TTC549 (cell line): ENCODE measurements at regions not wholly inside any gene's neighbourhood (a gene's known extent, or its start where the extent isn't known, plus 50 kb on each side); places are given as distances from the start of the nearest gene placed in this dataset.
"Not testable (repeated sequence)": the region's sequence is repeated elsewhere in the genome, so short reads cannot be mapped to it uniquely, and the experiment has no call there.

Experiments used
- FAIRE-seq: peaks from 2 replicates; lab custom pipeline; 2012; peaks lifted over from hg19 to GRCh38; lab: Jason Lieb, UNC

DNA sequence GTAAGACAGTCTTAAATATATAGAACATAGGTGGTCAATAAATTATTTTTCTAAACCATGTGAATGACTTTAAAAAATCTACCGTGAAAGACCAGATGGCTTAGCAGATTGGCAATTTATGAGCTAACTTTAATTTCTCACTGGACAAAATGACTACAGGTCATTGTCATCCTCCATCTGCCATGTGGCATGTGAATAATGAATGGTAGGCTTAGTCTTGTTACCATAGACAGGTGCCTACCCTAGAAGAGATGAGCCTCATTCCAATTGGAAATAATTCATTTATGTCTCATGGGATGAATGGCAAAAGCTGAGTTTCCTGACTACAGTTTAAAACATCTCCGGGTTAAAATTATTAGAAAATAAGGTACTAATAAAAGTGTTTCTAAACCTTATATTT is 1043.3 kb downstream of the FAT4 start:
- FAIRE-seq = no peak

DNA sequence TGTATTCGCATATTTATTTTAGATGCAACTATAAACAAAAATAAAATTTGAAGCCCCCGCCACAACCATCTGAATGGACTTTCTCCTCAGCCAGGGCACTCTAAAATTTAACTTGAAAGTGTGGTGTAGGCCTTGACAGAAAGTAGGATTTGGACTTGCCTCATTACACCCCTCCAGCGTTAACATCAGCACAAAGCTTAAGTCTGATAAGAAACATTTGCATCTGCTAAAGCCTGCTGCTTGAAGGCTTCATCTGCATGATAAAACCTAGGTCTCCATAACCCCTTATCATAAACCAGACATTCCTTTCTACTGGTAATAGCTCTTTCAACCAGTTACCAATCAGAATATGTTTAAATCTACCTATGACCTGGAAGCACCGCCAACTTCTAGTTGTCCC is 1046.5 kb downstream of the FAT4 start:
- no peak for FAIRE-seq

DNA sequence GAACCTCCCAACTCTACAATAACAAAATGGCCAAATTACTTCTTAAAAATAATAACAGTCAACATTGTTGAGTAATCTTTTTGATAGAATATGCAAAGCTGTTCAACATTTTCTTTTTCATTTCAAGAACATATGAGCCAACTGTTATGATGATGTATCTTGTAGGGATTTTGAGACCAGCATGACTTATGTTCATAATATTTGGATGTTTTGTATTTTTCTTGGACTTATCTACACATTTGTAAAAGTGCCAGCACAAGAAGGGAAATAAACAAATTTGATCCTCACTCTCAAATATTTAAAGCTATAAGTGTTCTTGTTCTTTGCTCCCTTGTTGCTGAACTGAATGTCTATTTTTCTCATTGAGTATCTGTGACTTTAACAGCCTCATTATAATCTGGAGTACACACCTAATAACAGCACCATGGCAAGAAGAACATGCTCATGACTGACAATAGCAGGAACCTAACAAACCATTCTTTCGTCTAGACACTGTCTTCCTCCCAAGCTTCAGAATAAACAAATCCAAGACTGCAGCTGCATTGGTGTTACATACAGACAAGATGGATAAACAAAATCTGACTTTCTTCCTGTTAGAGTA is 1049.7 kb downstream of the FAT4 start:
- no peak for FAIRE-seq

DNA sequence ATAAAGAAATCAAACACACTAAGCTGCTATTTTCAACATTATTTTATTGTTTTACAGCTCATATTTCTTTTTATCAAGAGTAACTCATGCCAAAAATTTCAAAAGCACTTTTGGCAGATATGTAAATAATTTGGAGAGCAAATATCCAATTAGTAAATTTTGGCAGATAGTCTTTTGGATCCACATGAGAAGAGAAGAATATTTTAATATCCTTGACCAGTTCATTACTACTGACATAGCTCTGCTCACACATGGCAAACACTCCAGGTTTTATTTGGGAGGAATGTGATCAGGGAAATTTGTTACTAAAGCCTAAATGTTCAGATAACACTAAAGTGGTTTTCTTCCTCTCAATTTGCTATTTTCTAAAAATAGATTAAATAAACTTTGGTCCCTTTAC is 1054.3 kb downstream of the FAT4 start:
- FAIRE-seq = no peak

DNA sequence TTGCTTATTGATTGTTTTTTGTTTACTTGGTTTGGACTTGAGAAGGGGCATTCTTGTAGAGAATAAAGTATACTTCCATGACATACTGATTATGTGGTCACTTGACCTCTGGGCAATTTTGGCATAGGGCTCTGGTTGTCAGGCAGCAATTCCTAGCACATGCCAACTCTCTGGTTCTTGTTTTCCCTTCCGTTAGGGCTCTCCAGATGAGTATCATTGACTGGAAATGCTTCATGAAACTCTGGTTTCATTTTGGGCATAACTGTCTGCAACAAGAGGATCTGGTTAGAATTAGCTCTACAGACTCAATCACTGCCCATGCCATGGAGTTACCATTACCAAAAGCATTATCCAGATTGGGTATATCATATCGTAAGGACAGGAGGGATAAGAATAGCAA is 1057.9 kb downstream of the FAT4 start:
- FAIRE-seq = no peak

DNA sequence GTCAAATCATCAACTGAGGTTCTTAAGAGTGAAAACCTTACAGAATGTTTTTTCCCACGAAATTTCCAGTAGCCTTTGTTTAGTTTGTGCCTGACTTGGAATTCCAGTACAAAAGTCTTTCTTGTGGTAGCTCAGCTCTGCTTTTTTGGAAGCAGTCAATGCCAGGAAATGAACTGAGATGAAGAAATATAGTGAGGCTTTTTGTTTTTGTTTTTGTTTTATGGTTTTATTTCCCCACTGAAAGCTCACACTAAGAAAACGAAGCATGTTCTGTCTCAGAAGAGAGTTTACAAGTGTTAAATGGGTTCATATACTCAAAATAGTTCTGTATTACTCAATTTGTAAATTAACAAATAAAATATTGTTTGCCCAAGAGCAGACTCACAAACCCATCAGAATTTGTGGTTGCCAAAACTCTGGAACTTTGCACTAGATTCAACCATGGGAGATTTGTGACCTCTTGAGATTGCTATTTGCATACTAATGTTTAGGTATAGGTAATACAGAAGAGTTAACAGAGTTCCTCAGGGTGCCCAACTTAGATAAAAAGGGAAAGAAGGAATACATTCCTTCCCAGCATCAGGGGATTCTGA is 1060.8 kb downstream of the FAT4 start:
- no peak for FAIRE-seq

DNA sequence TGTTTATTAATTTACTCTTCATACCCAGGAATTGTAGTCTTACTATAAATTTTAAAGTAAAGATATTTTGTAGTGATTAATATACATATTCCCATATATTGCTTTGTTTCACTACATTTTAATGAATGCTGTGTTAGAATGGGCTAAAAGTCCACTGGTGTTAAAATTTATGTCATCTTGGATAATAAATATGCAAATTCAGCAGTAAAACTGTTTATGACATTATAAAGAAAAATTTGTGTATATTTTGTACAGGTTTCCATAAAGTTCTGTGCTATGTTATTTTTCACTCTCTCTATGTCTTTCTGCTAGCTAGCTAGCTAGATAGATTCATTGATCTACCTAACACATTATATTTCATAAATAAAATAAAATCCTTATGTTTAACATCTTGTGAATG is 1071.2 kb downstream of the FAT4 start:
- FAIRE-seq = no peak

DNA sequence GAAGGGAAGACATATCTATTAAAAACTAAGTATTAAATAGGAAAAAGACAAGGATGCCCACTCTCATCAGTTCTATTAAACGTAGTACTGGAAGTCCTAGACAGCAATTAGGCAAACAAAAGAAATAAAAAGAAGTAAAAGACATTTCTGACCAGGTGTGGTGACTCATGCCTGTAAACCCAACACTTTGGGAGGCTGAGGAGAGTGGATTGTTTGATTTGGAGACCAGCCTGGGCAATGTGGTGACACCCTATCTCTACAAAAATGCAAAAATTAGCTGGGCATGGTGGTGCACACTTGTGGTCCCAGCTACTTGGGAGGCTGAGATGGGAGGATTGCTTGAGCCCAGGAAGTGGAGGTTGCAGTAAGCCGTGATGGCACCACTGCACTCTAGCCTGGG is 1071.8 kb downstream of the FAT4 start:
- FAIRE-seq = no peak

DNA sequence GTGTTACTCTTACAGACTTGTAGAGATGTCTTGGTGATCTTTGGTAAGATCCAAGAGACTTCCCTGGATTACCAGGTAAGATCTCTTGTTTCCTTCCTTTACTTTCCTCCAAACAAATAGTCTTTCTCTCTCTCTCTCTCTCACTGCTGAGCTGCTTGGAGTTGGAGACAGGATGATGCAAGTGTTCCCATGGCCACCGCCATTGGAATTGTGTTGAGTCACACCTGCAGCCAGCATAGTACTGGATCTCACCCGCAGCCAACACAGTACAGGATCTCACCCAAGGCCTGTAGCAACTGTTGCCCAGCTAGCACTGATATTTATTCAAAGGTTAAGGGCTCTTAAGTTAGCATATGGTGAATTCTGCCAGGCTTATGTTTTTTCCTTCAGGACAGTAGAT is 1080.9 kb downstream of the FAT4 start:
- no peak for FAIRE-seq

DNA sequence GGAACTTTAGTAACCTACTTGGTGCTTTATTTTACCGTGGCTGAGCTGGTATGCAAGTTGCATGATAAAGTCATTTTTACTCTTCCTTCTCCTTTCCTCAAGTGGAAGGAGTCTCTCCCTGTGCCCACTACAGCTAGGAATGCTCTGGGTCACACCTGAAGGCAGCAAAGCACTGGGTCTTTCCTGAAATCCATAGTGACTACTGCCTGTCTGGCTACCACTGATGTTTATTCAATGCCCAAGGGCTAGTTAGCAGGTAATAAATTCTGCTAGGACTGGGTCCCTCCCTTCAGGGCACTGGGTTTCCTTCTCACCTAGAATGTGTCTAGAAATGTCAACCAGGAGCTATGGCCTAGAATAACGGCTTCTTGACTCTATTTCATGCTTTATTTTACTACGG is 1081.4 kb downstream of the FAT4 start:
- FAIRE-seq = no peak

DNA sequence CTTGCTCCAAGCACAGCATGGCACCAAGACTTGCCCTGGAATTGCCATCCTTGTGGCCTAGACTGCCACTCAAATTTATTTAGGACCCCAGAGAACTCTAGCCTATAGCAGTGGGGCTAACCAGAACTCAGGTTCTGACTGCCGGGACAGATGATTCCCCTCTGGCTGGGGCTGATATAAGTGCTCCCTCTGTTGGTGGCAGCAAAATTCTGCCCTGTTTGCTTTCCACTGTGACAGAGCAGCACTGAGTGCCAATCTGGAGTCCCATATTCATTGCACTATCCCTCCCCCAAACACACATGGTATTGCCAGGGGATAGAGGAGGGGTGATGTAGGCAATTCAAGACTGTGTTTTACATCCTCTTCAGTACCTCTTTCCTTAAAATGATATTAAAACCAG is 1081.9 kb downstream of the FAT4 start:
- FAIRE-seq = no peak

DNA sequence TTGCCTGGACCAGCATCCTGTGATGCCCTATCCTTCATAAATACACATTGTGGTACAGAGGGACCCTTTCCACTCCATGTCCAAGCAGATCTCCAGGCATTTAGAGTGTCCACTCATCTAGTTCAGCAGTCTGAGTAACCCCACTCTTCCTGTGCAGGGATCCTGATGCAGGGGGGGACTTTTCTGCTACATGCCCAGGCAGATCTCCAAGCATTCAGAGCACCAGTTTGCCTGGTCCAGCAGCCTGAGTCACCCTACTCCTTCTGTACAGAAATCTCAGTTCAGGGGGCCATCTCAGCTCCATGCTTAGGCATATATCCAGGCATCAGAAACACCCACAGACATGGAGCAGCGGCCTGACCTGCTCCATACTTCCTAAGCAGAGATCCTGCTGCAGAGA is 1089.8 kb downstream of the FAT4 start:
- no peak for FAIRE-seq

DNA sequence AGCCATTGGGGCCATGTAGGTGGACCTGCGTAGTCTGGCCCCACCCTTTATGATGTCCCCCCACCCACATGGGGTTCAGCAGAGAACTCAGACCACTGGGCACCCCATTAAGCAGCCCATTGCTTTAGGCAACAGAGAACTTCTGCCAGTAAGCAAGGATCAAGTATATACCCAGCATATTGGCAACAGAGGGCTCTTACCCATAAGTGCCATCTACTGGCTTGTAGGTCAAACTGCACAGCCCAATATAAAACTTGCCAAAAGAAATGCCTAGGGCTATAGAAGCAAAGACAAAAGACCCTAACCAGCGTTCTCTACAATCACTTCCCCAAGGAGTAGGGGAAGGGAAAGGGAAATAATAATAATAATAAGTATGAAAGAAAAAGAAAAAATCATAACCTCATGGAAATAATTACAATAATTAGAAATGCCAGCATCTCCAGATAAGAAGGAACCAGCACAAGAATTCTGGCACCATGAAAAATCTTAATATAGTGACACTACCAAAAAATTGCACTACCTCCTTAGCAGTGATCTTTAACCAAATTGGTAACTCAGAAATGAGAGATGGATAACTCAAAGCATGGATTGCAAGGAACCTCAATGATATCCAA is 1090.7 kb downstream of the FAT4 start:
- FAIRE-seq = no peak

DNA sequence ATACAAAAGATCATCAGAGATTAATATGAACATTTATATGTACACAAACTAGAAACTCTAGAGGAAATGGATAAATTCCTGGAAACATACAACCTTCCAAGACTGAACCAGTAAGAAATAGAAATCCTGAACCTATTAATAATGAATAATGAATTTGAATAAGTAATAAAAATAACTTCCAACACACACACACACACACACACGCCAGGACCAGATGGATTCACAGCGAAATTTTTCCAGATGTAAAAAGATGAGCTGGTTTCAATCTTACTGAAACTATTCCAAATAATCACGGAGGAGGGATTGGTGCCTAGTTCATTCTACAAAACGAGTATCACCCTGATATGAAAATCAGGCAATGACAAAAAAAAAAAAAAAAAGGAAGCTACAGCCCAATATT is 1095.0 kb downstream of the FAT4 start:
- FAIRE-seq = no peak

DNA sequence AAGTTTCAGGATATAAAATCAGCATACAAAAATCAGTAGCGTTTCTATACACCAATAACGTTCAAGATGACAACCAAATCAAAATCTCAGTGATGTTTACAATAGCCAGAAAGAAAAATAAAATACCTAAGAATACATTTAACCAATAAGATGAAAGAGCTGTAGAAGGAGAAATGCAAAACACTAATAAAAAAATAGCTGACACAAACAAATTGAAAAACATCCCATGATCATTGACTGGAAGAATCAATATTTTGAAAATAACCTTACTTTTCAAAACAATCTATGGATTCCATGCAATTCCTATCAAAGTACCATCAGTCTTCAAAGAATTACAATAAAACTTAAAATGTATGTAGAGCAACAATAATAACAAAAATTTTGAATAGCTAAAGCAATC is 1096.3 kb downstream of the FAT4 start:
- FAIRE-seq = no peak

DNA sequence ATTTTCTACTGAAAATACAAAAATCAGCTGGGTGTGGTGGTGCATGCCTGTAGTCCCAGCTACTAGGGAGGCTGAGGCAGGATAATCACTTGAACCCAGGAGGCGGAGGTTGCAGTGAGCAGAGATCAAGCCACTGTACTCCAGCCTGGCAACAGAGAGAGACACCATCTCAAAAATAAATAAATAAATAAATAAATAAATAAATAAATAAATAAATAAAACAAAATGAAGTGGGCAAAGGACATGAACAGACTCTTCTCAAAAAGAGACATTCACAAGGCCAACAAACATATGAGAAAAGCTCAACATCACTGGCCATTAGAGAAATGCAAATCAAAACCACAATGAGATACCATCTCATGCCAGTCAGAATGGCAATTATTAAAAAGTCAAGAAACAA is 1097.6 kb downstream of the FAT4 start:
- FAIRE-seq = not testable (repeated sequence)

DNA sequence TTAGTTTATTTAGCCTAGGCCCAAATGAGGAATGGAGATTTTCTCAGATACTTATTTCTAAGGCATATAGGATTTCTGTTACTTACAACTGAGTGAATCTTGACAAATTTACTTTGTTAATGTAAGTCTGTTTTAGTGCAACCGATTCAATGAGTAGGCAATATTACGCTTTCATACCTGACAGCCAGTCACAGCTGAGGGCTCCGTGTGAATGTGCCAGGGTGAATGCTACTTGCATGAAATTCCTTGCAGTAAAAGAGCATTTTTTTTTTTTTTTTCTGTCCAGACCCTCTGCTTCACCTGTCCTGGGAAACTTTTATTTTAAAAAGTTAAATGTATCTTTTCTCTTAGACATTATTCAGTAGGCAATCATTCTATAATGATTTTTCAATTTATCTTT is 1100.0 kb downstream of the FAT4 start:
- no peak for FAIRE-seq

DNA sequence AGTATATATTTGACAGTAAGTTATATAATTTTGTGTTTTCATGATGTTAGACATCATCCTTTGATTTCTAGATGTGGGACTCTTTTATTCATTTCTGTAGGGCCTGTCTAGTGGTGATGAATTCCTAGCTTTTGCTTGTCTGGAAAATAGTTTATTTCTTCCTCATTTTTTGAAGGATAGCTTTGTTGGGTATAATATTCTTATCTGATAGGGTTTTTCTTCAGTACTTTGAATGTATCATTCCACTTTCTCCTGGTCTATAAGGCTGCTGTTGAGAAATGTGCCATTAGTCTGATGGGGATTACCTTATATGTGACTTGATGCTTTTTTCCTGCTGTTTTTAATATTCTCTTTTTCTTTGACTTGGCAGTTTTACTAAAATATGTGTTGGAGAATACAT is 1104.5 kb downstream of the FAT4 start:
- no peak for FAIRE-seq

DNA sequence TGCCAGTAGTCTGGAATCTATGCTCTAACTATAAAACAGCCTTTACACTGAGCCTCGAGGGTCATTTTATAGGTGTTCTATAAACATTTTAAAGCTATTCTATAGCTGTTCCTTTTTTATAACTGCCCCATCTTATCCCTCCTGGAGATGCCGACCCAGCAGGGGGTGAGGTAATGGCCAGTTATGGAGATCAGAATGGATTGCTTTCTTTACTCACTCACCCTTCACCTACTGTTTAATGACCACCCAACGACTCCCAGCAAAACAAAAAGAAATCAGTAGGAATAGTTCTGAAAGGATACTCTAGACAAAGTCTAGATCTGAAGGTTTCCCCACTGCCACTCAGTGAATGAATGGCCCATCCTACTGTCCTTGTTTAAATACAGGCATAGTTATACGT is 1113.1 kb downstream of the FAT4 start:
- FAIRE-seq = no peak

DNA sequence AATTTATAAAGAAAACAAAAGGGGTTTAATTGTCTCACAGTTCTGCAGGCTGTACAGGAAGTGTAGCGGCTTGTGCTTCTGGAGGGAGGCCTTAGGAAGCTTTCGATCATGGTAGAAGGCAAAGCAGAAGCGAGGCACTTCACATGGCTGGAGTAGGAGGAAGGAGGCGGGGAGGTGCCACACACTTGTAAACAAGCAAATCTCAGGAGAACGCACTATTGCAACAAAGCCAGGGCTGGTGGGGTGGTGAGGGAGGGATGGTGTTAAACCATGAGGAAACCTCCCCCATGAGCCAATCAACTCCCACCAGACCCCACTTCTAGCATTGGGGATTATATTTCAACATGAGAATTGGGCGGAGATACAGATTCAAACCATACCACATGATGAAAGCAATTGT is 1116.3 kb downstream of the FAT4 start:
- FAIRE-seq = no peak

DNA sequence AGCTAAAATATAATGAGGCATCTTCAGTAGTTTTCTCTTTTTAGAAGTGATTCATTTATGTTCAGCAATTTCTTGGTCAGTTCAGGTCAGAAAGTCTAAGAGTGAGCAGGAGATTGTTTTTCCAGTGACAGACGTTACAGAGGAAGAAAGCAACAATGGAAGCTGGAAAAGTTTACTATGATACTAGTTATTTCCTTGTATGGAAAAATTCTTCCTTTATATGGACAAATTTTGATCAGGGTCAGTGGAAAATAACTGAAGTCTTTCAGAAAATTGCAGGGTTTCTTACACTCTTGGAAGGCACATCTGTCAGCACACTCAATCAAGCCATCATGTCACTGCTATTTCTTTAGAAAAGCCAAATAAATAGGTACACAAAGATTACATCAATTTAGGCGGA is 1120.7 kb downstream of the FAT4 start:
- no peak for FAIRE-seq

DNA sequence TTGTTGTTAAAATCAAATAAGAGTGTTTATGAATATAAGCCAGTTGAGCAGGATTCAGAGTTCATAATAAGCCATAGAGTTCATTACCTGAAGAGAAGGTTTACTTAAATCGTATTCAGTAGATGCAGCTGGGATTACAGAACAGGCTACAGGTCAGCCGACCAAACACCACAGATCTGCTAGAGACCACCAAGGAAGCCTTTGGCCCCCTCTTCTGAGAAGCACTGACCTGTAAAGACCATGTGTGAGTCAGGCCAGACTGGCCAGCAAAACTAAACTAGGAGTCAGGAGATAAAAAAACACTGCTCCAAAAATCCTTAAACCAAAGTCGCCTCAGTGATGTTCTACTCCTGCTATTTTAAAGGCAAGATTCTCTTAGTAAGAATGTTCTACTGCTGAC is 1125.5 kb downstream of the FAT4 start:
- FAIRE-seq = no peak

DNA sequence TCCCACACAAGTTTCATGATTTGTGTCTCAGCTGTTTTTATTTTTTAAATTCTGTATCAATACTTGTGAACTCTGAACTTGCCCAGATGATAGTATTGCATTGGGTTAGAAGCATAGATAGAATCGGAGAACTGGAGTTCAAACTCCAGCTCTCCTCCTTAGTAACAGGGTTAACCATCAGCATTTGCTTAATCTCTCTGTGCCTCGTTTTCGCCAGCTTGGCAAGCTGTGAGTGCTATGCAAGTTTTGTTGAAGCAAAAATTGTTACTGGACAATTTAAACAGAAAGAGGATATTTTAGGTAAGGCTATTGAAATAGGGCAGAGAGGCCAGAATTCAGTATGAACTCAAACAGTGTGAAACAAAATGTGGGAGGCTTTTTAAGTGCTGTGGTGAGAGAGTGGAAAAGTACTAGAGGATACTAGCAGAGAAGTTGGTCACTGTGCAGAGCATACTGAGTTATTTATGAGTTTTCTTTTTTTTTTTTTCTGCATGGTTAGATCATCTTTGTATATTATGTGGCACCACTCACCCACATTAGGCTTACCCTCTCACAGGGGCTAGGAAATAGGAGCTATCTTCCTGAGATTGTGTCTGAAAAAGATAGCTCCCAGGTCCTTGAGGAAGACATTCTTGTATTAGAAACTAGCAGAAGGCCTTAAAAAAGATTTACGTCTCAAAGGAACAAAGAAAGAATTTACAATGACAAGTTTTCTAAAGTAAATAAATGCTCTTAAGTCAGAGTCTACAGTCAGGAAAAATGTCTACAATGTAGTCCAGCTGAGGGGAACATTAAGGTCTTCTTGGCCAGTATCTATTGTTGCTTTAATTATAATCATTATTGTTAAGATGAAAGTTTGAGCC is 1126.6 kb downstream of the FAT4 start:
- FAIRE-seq = no peak
